B cell (primary cell): ENCODE measurements at regions not wholly inside any gene's neighbourhood (a gene's known extent, or its start where the extent isn't known, plus 50 kb on each side); places are given as distances from the start of the nearest gene placed in this dataset.

Source experiments
- ATAC-seq: fragments of 200-7000 bp; cut with Tn5 transposase; one replicate; pipeline ENCODE4 v1.10.0; 2021; ENCODE audit warnings: low read depth, mild to moderate bottlenecking, moderate number of reproducible peaks, moderate library complexity
- CTCF ChIA-PET: fragments of 350-600 bp; sonication (Branson Sonifier 250); formaldehyde crosslinking; loops from one replicate; lab custom pipeline; 2021; ENCODE audit warnings: antibody characterized with exemption, inconsistent platforms; lab: Charles Lee
- POLR2A ChIA-PET: fragments of 350-600 bp; sonication (Branson Sonifier 250); formaldehyde crosslinking; loops from one replicate; lab custom pipeline; 2021; ENCODE audit warnings: antibody characterized with exemption; lab: Charles Lee
- DNase-seq: peaks from one replicate; pipeline ENCODE4 v3.0.0; 2013
- H2AFZ ChIP-seq: 2 replicates; pipeline ENCODE4 v1.6.1; 2012; ENCODE audit warnings: mild to moderate bottlenecking, low read depth, low read length; ENCODE audit not compliant: insufficient read depth, poor library complexity, severe bottlenecking
- H3K27ac ChIP-seq, 2 donors: 1 replicate in 1 of 2; 2 replicates in 1 of 2; pipeline ENCODE4 v1.5.1; 2012 to 2013; ENCODE audit warnings: low read length in 2 of 2, mild to moderate bottlenecking in 2 of 2, moderate library complexity in 1 of 2
- H3K27me3 ChIP-seq, 4 experiments: fragments of 200-600 bp in 1 of 4; sonication (generic) in 1 of 4; replicated peaks in 1 of 4; 1 replicate in 2 of 4; 2 replicates in 2 of 4; pipeline versions ENCODE4 v1.6.1 to v1.7.0; 2013 to 2016; ENCODE audit warnings: low read length in 3 of 4, mild to moderate bottlenecking in 2 of 4, mixed read lengths in 1 of 4, moderate library complexity in 1 of 4; ENCODE audit not compliant: insufficient read depth in 4 of 4, control insufficient read depth in 3 of 4; ENCODE audit errors: control extremely low read depth in 1 of 4
- H3K36me3 ChIP-seq, 2 experiments: replicated peaks in 1 of 2; 1 replicate in 1 of 2; 2 replicates in 1 of 2; pipeline versions ENCODE4 v1.6.1 to v1.7.1; 2013; ENCODE audit warnings: low read length in 1 of 2; ENCODE audit not compliant: insufficient read depth in 2 of 2, control insufficient read depth in 1 of 2; ENCODE audit errors: control extremely low read depth in 1 of 2, extremely low read depth in 1 of 2
- H3K4me1 ChIP-seq, 2 donors: fragments of 200-600 bp in 1 of 2; sonication (generic) in 1 of 2; 1 replicate in 1 of 2; 2 replicates in 1 of 2; pipeline versions ENCODE4 v1.5.1 to v1.6.1; 2013 to 2017; ENCODE audit warnings: low read length in 2 of 2; ENCODE audit not compliant: control insufficient read depth in 2 of 2, insufficient read depth in 2 of 2
- H3K4me2 ChIP-seq: replicated peaks from 2 replicates; pipeline ENCODE3; 2012; ENCODE audit warnings: mild to moderate bottlenecking, low read depth, low read length; ENCODE audit not compliant: poor library complexity, severe bottlenecking
- H3K4me3 ChIP-seq, 5 experiments: fragments of 200-600 bp in 1 of 5; sonication (generic) in 1 of 5; 1 replicate in 3 of 5; 2 replicates in 2 of 5; pipeline versions ENCODE4 v1.5.1 to v1.7.0; 2011 to 2016; ENCODE audit warnings: low read length in 4 of 5, mild to moderate bottlenecking in 4 of 5, low read depth in 2 of 5, control low read depth in 1 of 5, moderate library complexity in 1 of 5; ENCODE audit not compliant: insufficient read depth in 1 of 5; ENCODE audit errors: control extremely low read depth in 1 of 5, extremely low read depth in 1 of 5
- H3K79me2 ChIP-seq: fragments of 200-600 bp; sonication (generic); one replicate; pipeline ENCODE4 v1.6.0; 2016; ENCODE audit warnings: low read length; ENCODE audit not compliant: control insufficient read depth, insufficient read depth
- H3K9ac ChIP-seq: fragments of 200-600 bp; sonication (generic); 2 replicates; pipeline ENCODE4 v1.6.1; 2017; ENCODE audit warnings: mild to moderate bottlenecking, low read length, moderate library complexity
- H3K9me3 ChIP-seq, 3 donors: one replicate each; pipeline versions ENCODE4 v1.6.1 to v1.7.1; 2013; ENCODE audit warnings: low read length in 2 of 3; ENCODE audit not compliant: control insufficient read depth in 2 of 3, insufficient read depth in 1 of 3; ENCODE audit errors: control extremely low read depth in 1 of 3
- H4K20me1 ChIP-seq: 2 replicates; pipeline ENCODE4 v1.6.0; 2012; ENCODE audit warnings: mild to moderate bottlenecking, low read length; ENCODE audit not compliant: insufficient read depth, control insufficient read depth, poor library complexity, severe bottlenecking
- H3K27ac Mint-ChIP-seq: one replicate; pipeline ENCODE4 v1.8.0; 2021; ENCODE audit warnings: mixed read lengths
- H3K27me3 Mint-ChIP-seq: one replicate; pipeline ENCODE4 v1.8.0; 2021; ENCODE audit warnings: mixed read lengths
- H3K4me1 Mint-ChIP-seq: one replicate; pipeline ENCODE4 v1.8.0; 2021; ENCODE audit warnings: mixed read lengths
- H3K4me3 Mint-ChIP-seq: one replicate; pipeline ENCODE4 v1.8.0; 2021; ENCODE audit warnings: mixed read lengths
- H3K9me3 Mint-ChIP-seq: one replicate; pipeline ENCODE4 v1.8.0; 2022; ENCODE audit warnings: mixed read lengths; ENCODE audit not compliant: insufficient read depth
- EZH2 ChIP-seq: IDR thresholded peaks from 2 replicates; pipeline ENCODE4 v1.6.1; 2012; ENCODE audit warnings: borderline replicate concordance, low read depth, mild to moderate bottlenecking, moderate library complexity, low read length; ENCODE audit not compliant: insufficient read depth, poor library complexity, severe bottlenecking
- whole genome bisulfite sequencing: methylation state at CpG from one replicate; pipeline ENCODE4 v1.1.5; 2013; ENCODE audit warnings: missing lambda C conversion rate; ENCODE audit not compliant: insufficient coverage; 5-methylcytosine and 5-hydroxymethylcytosine counted together
- intact Hi-C: fragments of 100-400 bp; cut with micrococcal nuclease; formaldehyde crosslinking; loops from one replicate; pipeline ENCODE4 v1.10.0; 2022
- TF ChIP-seq, protein P1 (sequence below): fragments of 200-600 bp; IDR thresholded peaks from one replicate; pipeline ENCODE4 v1.8.0; 2022; ENCODE audit warnings: antibody characterized with exemption, mild to moderate bottlenecking

DNA sequence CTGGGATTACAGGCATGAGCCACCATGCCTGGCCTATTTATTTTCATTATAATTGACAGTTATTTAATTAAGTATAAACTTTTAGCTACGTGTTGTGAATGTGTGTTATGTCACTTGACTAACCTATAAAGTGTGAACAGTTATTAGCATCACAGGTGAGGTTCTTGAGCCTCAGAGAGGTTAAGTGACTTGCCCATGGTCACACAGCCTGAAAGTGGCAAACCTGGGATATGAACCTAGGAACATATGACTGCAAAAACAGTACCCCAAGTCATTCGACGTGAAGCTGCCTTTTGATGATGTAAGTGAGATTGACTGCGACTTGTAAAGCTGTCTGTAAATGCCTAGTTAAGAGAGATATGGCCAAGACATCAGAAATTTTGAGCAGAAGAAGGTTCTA, 77.9 kb upstream of the SALL4 start:
- H3K4me1 Mint-ChIP-seq: no peaks in the 10 kb centered on the region
- DNase-seq: no peak
- Histone ChIP-seq H3K9me3 (no peaks in the 10 kb centered on the region), H3K9ac (no peak overlapping the region), H3K4me3 (no peak overlapping the region), H3K27ac (no peak overlapping the region), H3K27me3 (no peaks in the 10 kb centered on the region), H4K20me1 (no peaks in the 10 kb centered on the region), H2AFZ (no peak overlapping the region), H3K79me2 (no peaks in the 10 kb centered on the region), H3K4me2 (no peak overlapping the region), H3K36me3 (no peaks in the 10 kb centered on the region), H3K4me1 (no peaks in the 10 kb centered on the region)
- ChIA-PET POLR2A (no interaction called here), CTCF (no interaction called here)
- intact Hi-C loops: no loop called here
- no peaks in the 10 kb centered on the region for H3K9me3 Mint-ChIP-seq
- H3K27me3 Mint-ChIP-seq: peaks cover 10% of the 10 kb centered on the region
- no peak overlapping the region for H3K4me3 Mint-ChIP-seq
- no peak for ATAC-seq
- TF ChIP-seq, protein P1, sequence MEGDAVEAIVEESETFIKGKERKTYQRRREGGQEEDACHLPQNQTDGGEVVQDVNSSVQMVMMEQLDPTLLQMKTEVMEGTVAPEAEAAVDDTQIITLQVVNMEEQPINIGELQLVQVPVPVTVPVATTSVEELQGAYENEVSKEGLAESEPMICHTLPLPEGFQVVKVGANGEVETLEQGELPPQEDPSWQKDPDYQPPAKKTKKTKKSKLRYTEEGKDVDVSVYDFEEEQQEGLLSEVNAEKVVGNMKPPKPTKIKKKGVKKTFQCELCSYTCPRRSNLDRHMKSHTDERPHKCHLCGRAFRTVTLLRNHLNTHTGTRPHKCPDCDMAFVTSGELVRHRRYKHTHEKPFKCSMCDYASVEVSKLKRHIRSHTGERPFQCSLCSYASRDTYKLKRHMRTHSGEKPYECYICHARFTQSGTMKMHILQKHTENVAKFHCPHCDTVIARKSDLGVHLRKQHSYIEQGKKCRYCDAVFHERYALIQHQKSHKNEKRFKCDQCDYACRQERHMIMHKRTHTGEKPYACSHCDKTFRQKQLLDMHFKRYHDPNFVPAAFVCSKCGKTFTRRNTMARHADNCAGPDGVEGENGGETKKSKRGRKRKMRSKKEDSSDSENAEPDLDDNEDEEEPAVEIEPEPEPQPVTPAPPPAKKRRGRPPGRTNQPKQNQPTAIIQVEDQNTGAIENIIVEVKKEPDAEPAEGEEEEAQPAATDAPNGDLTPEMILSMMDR: no peak
- no peak for TF ChIP-seq EZH2
- no peak overlapping the region for H3K27ac Mint-ChIP-seq
- 97% methylated on average over 3 of the region's 4 CpGs for WGBS

DNA sequence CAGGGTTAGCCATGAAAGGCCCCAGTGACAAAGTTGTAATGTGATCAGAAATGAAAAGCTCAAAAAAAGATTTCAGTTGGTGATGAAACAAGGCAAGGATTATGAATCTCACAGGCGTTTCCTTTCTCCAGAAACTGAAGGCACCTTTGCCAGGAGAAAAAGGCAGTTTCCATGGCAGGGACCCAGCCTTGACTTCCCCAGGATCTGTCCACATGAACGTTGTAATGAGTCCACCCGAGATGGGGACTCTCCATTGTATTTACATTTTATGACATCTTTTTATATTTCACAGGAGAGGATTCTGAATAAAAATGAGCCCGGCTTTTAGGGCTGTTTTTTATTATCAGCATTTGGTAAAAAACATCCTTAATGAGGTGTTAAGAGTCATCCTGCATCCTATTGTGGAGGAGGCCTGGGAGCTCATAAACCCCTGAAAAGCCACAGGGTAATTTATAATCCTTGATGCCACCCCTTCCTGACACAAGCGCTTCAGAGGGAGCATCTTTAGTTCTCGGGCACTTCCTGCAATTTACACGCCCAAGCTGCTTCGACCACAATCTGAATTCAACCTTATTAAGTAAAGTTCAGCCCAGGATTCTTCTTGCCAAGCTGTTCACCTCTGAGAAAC, 74.1 kb upstream of the SALL4 start:
- H3K27ac ChIP-seq: no peak overlapping the region
- H3K4me1 ChIP-seq: no peaks in the 10 kb centered on the region
- no peak for TF ChIP-seq EZH2
- TF ChIP-seq, protein P1: no peak
- Mint-ChIP-seq H3K27ac (no peak overlapping the region), H3K9me3 (no peaks in the 10 kb centered on the region), H3K4me3 (no peak overlapping the region), H3K27me3 (peaks cover 6% of the 10 kb centered on the region), H3K4me1 (no peaks in the 10 kb centered on the region)
- ChIA-PET CTCF (no interaction called here), POLR2A (no interaction called here)
- no peak overlapping the region for H3K4me2 ChIP-seq
- H3K4me3 ChIP-seq: no peak overlapping the region
- no peak overlapping the region for H2AFZ ChIP-seq
- no peaks in the 10 kb centered on the region for H4K20me1 ChIP-seq
- no peaks in the 10 kb centered on the region for H3K79me2 ChIP-seq
- DNase-seq (no peak), ATAC-seq (no peak)
- H3K36me3 ChIP-seq: no peaks in the 10 kb centered on the region
- intact Hi-C loops: no loop called here
- H3K9ac ChIP-seq: no peak overlapping the region
- no peaks in the 10 kb centered on the region for H3K9me3 ChIP-seq
- H3K27me3 ChIP-seq: no peaks in the 10 kb centered on the region
- 48% methylated on average over 2 of the region's 8 CpGs for WGBS
